ENCODE measurements at regions not wholly inside any gene's neighbourhood (a gene's known extent, or its start where the extent isn't known, plus 50 kb on each side); places are given as distances from the start of the nearest gene placed in this dataset.

GRCh38 chr4:28759064-28759463, 1898.4 kb downstream of the STIM2 start:
- intact Hi-C loops (cut with DNase I), result no loop called here
- Histone ChIP-seq H3K27ac (no peak overlapping the region), H3K4me3 (no peak overlapping the region), H3K36me3 (no peaks in the 10 kb centered on the region), H3K9me3 (no peaks in the 10 kb centered on the region), H3K27me3 (no peaks in the 10 kb centered on the region), H3K4me1 (no peaks in the 10 kb centered on the region)
- DNase-seq (ENCODE audit: low spot score in 2 of 2), result no peak
- no peak for TF ChIP-seq CTCF (IDR thresholded peaks at IDR 0.05)

GRCh38 chr4:28760003-28760402, 1899.4 kb downstream of the STIM2 start:
- Histone ChIP-seq H3K9me3 (no peaks in the 10 kb centered on the region), H3K36me3 (no peaks in the 10 kb centered on the region), H3K27me3 (no peaks in the 10 kb centered on the region), H3K4me1 (no peaks in the 10 kb centered on the region), H3K27ac (no peak overlapping the region), H3K4me3 (no peak overlapping the region)
- no peak for DNase-seq (ENCODE audit: low spot score in 2 of 2)
- intact Hi-C loops (cut with DNase I), result no loop called here
- TF ChIP-seq CTCF (IDR thresholded peaks at IDR 0.05), result no peak

GRCh38 chr4:28772066-28772465, 1911.4 kb downstream of the STIM2 start:
- no peak for DNase-seq (ENCODE audit: low spot score in 2 of 2)
- intact Hi-C loops (cut with DNase I), result no loop called here
- Histone ChIP-seq H3K4me1 (no peaks in the 10 kb centered on the region), H3K36me3 (no peaks in the 10 kb centered on the region), H3K27me3 (no peaks in the 10 kb centered on the region), H3K9me3 (no peaks in the 10 kb centered on the region), H3K4me3 (no peak overlapping the region), H3K27ac (no peak overlapping the region)
- TF ChIP-seq CTCF (IDR thresholded peaks at IDR 0.05), result no peak

- Histone ChIP-seq H3K36me3 (no peaks in the 10 kb centered on the region), H3K4me3 (no peak overlapping the region), H3K9me3 (no peaks in the 10 kb centered on the region), H3K27me3 (no peaks in the 10 kb centered on the region), H3K27ac (no peak overlapping the region), H3K4me1 (no peaks in the 10 kb centered on the region)
- TF ChIP-seq CTCF (IDR thresholded peaks at IDR 0.05), result no peak
- intact Hi-C loops (cut with DNase I), result no loop called here
- no peak for DNase-seq (ENCODE audit: low spot score in 2 of 2)
Measured at GRCh38 chr4:28772788-28773187, 1912.1 kb downstream of the STIM2 start.

GRCh38 chr4:28774344-28774743, 1913.7 kb downstream of the STIM2 start:
- Histone ChIP-seq H3K27me3 (no peaks in the 10 kb centered on the region), H3K4me1 (no peaks in the 10 kb centered on the region), H3K4me3 (no peak overlapping the region), H3K9me3 (no peaks in the 10 kb centered on the region), H3K36me3 (no peaks in the 10 kb centered on the region), H3K27ac (no peak overlapping the region)
- no peak for DNase-seq (ENCODE audit: low spot score in 2 of 2)
- no peak for TF ChIP-seq CTCF (IDR thresholded peaks at IDR 0.05)
- intact Hi-C loops (cut with DNase I), result no loop called here

GRCh38 chr4:28776004-28776403, 1915.4 kb downstream of the STIM2 start:
- no peak overlapping the region for H3K4me3 ChIP-seq
- H3K36me3 ChIP-seq, result no peaks in the 10 kb centered on the region
- no peaks in the 10 kb centered on the region for H3K27me3 ChIP-seq
- no peak overlapping the region for H3K27ac ChIP-seq
- H3K4me1 ChIP-seq, result no peaks in the 10 kb centered on the region
- H3K9me3 ChIP-seq, result no peaks in the 10 kb centered on the region
- TF ChIP-seq CTCF (IDR thresholded peaks at IDR 0.05), result no peak
- no peak for DNase-seq (ENCODE audit: low spot score in 2 of 2)
- intact Hi-C loops (cut with DNase I), result no loop called here

Measured in ascending aorta (tissue), 2 donors.